Left ventricle myocardium inferior (tissue), 1 donor: ENCODE measurements at regions not wholly inside any gene's neighbourhood (a gene's known extent, or its start where the extent isn't known, plus 50 kb on each side); places are given as distances from the start of the nearest gene placed in this dataset.

Experiments
- DNase-seq: peaks from one replicate; pipeline ENCODE4 v3.0.0-alpha.2; 2020
- H3K27ac ChIP-seq: fragments of 200-600 bp; replicated peaks from 2 replicates; pipeline ENCODE4 v1.8.0; 2021
- H3K27me3 ChIP-seq: fragments of 200-600 bp; 2 replicates; pipeline ENCODE4 v1.8.0; 2021; ENCODE audit warnings: low read depth
- H3K36me3 ChIP-seq: fragments of 200-600 bp; 2 replicates; pipeline ENCODE4 v1.8.0; 2021
- H3K4me1 ChIP-seq: fragments of 200-600 bp; 2 replicates; pipeline ENCODE4 v1.8.0; 2021
- H3K4me3 ChIP-seq: fragments of 200-600 bp; 2 replicates; pipeline ENCODE4 v1.8.0; 2021; ENCODE audit warnings: mild to moderate bottlenecking, moderate library complexity
- H3K9me3 ChIP-seq: fragments of 200-600 bp; replicated peaks from 2 replicates; pipeline ENCODE4 v1.8.0; 2021
- intact Hi-C: fragments of 100-400 bp; cut with micrococcal nuclease; formaldehyde crosslinking; loops from one replicate; pipeline ENCODE4 v1.11.0; 2022
- TF ChIP-seq, protein P1 (sequence below): fragments of 200-600 bp; IDR thresholded peaks from 2 replicates; pipeline ENCODE4 v1.8.0; 2021; ENCODE audit warnings: antibody characterized with exemption, mild to moderate bottlenecking, borderline replicate concordance
- donor health status: DM: no; HTN: yes; CAD: no; lungs with severe emphysema.

GRCh38 chr2:176585791-176586190, 316.5 kb downstream of the MTX2 start:
- Histone ChIP-seq H3K4me1 (no peaks in the 10 kb centered on the region), H3K27me3 (peaks cover 20% of the 10 kb centered on the region), H3K9me3 (no peaks in the 10 kb centered on the region), H3K27ac (no peak overlapping the region), H3K36me3 (no peaks in the 10 kb centered on the region), H3K4me3 (no peak overlapping the region)
- no peak for DNase-seq
- intact Hi-C loops: no loop called here
- TF ChIP-seq, protein P1, sequence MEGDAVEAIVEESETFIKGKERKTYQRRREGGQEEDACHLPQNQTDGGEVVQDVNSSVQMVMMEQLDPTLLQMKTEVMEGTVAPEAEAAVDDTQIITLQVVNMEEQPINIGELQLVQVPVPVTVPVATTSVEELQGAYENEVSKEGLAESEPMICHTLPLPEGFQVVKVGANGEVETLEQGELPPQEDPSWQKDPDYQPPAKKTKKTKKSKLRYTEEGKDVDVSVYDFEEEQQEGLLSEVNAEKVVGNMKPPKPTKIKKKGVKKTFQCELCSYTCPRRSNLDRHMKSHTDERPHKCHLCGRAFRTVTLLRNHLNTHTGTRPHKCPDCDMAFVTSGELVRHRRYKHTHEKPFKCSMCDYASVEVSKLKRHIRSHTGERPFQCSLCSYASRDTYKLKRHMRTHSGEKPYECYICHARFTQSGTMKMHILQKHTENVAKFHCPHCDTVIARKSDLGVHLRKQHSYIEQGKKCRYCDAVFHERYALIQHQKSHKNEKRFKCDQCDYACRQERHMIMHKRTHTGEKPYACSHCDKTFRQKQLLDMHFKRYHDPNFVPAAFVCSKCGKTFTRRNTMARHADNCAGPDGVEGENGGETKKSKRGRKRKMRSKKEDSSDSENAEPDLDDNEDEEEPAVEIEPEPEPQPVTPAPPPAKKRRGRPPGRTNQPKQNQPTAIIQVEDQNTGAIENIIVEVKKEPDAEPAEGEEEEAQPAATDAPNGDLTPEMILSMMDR: no peak

DNA sequence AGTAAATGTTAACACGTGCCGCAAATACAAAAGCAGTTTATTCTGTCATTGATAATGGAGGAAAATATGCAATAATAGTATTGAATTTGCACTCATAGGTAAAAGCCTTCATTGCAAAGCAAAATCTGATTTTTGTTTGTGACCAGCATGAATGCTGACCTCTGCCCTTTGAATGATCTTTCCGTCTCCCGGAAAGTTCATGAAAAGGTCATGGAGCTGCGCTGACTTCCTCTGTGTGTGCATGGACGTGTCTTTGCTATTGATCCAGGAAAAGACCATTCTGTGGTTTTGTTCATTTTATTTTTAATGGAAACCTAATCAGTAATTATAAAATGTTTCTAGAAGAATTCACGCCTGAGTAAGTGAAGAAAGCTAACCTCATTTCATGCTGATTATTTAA, 320.0 kb downstream of the MTX2 start:
- TF ChIP-seq, protein P1: no peak
- no peaks in the 10 kb centered on the region for H3K36me3 ChIP-seq
- no peak overlapping the region for H3K27ac ChIP-seq
- H3K4me1 ChIP-seq: no peaks in the 10 kb centered on the region
- intact Hi-C loops: no loop called here
- H3K27me3 ChIP-seq: peaks cover 22% of the 10 kb centered on the region
- no peak for DNase-seq
- no peaks in the 10 kb centered on the region for H3K9me3 ChIP-seq
- no peak overlapping the region for H3K4me3 ChIP-seq

GRCh38 chr2:176589825-176590440, 320.7 kb downstream of the MTX2 start:
- H3K4me3 ChIP-seq: no peak overlapping the region
- H3K36me3 ChIP-seq: no peaks in the 10 kb centered on the region
- H3K27ac ChIP-seq: no peak overlapping the region
- DNase-seq: no peak
- no peaks in the 10 kb centered on the region for H3K9me3 ChIP-seq
- H3K4me1 ChIP-seq: no peaks in the 10 kb centered on the region
- TF ChIP-seq, protein P1: no peak
- intact Hi-C loops: no loop called here
- peaks cover 18% of the 10 kb centered on the region for H3K27me3 ChIP-seq

DNA sequence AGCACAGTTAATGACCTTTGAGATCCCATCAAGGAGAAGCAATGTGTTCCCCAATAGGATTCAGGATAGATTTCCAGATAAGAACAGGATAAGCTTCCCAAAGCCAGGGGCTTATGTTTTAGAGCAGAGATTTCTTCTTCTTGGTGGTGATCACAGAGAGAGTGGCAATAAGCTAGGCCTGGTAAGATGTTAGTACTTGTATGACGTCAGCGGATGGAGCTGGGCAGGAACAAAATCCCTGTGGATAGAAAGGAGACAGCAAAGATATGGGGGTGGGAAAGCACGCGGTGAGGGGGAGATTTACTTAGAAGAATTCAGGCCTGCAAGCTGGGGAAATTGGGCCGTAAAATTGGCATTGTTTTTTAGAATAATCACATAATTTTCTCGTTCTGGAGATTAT, 323.0 kb downstream of the MTX2 start:
- TF ChIP-seq, protein P1: no peak
- intact Hi-C loops: no loop called here
- Histone ChIP-seq H3K4me1 (no peaks in the 10 kb centered on the region), H3K4me3 (no peak overlapping the region), H3K27ac (no peak overlapping the region), H3K27me3 (peaks cover 7% of the 10 kb centered on the region), H3K9me3 (no peaks in the 10 kb centered on the region), H3K36me3 (no peaks in the 10 kb centered on the region)
- no peak for DNase-seq

DNA sequence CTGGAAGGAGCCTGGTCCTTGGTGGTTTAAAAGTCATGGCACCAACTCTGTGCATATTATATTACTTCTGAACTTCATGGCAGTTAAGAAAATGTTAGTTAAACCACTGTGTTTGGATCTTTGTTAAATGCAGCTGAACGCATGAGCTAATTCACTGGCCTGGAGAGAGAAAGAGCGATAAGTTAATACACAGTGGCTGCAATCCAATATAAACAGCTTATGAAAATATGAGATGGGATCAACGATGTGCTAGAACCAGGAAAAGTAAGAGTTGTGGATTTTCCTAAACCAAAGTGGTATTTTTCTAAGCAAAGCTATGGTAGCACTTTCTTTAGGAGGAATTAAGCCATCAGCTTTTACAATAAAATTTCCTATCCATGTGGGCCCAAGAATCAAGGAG, 326.7 kb downstream of the MTX2 start:
- H3K36me3 ChIP-seq: no peaks in the 10 kb centered on the region
- H3K4me3 ChIP-seq: no peak overlapping the region
- no peaks in the 10 kb centered on the region for H3K9me3 ChIP-seq
- TF ChIP-seq, protein P1: no peak
- no peak for DNase-seq
- H3K27ac ChIP-seq: no peak overlapping the region
- peaks cover 9% of the 10 kb centered on the region for H3K27me3 ChIP-seq
- H3K4me1 ChIP-seq: no peaks in the 10 kb centered on the region
- intact Hi-C loops: no loop called here
